HL-60 (cell line): ENCODE measurements at regions not wholly inside any gene's neighbourhood (a gene's known extent, or its start where the extent isn't known, plus 50 kb on each side); places are given as distances from the start of the nearest gene placed in this dataset.

Source experiments
- DNase-seq, 2 experiments: peaks; one replicate each; pipeline ENCODE4 v3.0.0-alpha.2; 2010 to 2020; ENCODE audit warnings: low read depth in 1 of 2, low spot score in 1 of 2
- H3K27ac ChIP-seq: fragments of 250-450 bp; sonication (Bioruptor Pico); replicated peaks from 2 replicates; pipeline ENCODE4 v1.5.1; 2020; ENCODE audit warnings: mild to moderate bottlenecking, moderate library complexity
- H3K27me3 ChIP-seq: fragments of 250-450 bp; sonication (Bioruptor Pico); 2 replicates; pipeline ENCODE4 v1.5.1; 2021; ENCODE audit warnings: mild to moderate bottlenecking, moderate library complexity; ENCODE audit not compliant: insufficient read depth, poor library complexity, severe bottlenecking
- H3K4me3 ChIP-seq: replicated peaks from 2 replicates; pipeline ENCODE4 v1.5.1; 2011; ENCODE audit warnings: mild to moderate bottlenecking, control low read depth, low read length; ENCODE audit not compliant: insufficient read depth
- CTCF ChIP-seq: IDR thresholded peaks from one replicate; pipeline ENCODE4 v1.5.1; 2011; ENCODE audit warnings: low read length, control low read depth, inconsistent platforms; ENCODE audit not compliant: insufficient read depth
- GABPA ChIP-seq: IDR thresholded peaks from 2 replicates; pipeline ENCODE4 v1.6.1; 2012; ENCODE audit warnings: low read depth
- POLR2AphosphoS5 ChIP-seq: IDR thresholded peaks from 2 replicates; pipeline ENCODE4 v1.6.1; 2012; ENCODE audit warnings: low read depth
- SPI1 ChIP-seq: IDR thresholded peaks from 2 replicates; pipeline ENCODE4 v1.6.1; 2012; ENCODE audit warnings: low read depth, mild to moderate bottlenecking, borderline replicate concordance
- TF ChIP-seq, protein P1 (sequence below): IDR thresholded peaks from 2 replicates; pipeline ENCODE4 v1.6.1; 2012; ENCODE audit warnings: low read depth; ENCODE audit not compliant: insufficient replicate concordance

- no peak overlapping the region for H3K4me3 ChIP-seq
- H3K27me3 ChIP-seq = no peaks in the 10 kb centered on the region
- TF ChIP-seq, protein P1, sequence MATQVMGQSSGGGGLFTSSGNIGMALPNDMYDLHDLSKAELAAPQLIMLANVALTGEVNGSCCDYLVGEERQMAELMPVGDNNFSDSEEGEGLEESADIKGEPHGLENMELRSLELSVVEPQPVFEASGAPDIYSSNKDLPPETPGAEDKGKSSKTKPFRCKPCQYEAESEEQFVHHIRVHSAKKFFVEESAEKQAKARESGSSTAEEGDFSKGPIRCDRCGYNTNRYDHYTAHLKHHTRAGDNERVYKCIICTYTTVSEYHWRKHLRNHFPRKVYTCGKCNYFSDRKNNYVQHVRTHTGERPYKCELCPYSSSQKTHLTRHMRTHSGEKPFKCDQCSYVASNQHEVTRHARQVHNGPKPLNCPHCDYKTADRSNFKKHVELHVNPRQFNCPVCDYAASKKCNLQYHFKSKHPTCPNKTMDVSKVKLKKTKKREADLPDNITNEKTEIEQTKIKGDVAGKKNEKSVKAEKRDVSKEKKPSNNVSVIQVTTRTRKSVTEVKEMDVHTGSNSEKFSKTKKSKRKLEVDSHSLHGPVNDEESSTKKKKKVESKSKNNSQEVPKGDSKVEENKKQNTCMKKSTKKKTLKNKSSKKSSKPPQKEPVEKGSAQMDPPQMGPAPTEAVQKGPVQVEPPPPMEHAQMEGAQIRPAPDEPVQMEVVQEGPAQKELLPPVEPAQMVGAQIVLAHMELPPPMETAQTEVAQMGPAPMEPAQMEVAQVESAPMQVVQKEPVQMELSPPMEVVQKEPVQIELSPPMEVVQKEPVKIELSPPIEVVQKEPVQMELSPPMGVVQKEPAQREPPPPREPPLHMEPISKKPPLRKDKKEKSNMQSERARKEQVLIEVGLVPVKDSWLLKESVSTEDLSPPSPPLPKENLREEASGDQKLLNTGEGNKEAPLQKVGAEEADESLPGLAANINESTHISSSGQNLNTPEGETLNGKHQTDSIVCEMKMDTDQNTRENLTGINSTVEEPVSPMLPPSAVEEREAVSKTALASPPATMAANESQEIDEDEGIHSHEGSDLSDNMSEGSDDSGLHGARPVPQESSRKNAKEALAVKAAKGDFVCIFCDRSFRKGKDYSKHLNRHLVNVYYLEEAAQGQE = no peak
- TF ChIP-seq GABPA (no peak), POLR2AphosphoS5 (no peak), CTCF (no peak), SPI1 (no peak)
- no peak for DNase-seq
- no peak overlapping the region for H3K27ac ChIP-seq
Observed at GRCh38 chr2:57434441-57434840, 612.2 kb upstream of the VRK2 start.

DNA sequence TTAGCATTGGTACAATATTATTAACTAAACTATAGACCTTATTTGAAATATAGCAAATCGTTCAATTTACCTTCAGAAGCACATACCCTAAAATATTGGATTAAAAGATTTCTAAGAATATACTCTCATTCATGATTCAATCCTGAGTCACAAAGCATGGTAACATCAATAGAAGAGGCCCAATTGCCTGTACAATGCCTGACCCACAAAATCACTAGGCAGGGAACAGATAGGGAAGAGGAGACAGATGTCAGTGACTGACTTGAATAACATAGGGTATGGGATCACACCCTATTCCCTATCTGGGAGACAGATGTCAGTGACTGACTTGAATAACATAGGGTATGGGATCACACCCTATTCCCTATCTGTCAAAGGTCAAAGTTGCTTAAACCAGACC lies 611.6 kb upstream of the VRK2 start:
- DNase-seq = no peak
- H3K27ac ChIP-seq = no peak overlapping the region
- no peak overlapping the region for H3K4me3 ChIP-seq
- H3K27me3 ChIP-seq = no peaks in the 10 kb centered on the region
- TF ChIP-seq POLR2AphosphoS5 = no peak
- TF ChIP-seq CTCF = no peak
- no peak for TF ChIP-seq GABPA
- TF ChIP-seq, protein P1 = no peak
- no peak for TF ChIP-seq SPI1

GRCh38 chr2:57437077-57437476 lies 609.5 kb upstream of the VRK2 start:
- TF ChIP-seq GABPA (no peak), CTCF (no peak), SPI1 (no peak), POLR2AphosphoS5 (no peak)
- TF ChIP-seq, protein P1 = no peak
- Histone ChIP-seq H3K4me3 (no peak overlapping the region), H3K27ac (no peak overlapping the region), H3K27me3 (no peaks in the 10 kb centered on the region)
- no peak for DNase-seq
